PC-3 (cell line): ENCODE measurements at regions not wholly inside any gene's neighbourhood (a gene's known extent, or its start where the extent isn't known, plus 50 kb on each side); places are given as distances from the start of the nearest gene placed in this dataset.

Source experiments
- ATAC-seq: fragments of 200-7000 bp; cut with Tn5 transposase; 2 replicates; pipeline ENCODE4 v1.9.1; 2020; ENCODE audit warnings: mild to moderate bottlenecking, moderate library complexity
- BruUV-seq: library from RNA; stranded (reverse); fragments of 400-500 nt; replicated peaks from 2 replicates; lab custom pipeline; 2021; lab: Mats Ljungman, UMichigan
- CTCF ChIA-PET: fragments of 300-600 bp; sonication (Branson Sonifier 250); formaldehyde crosslinking; loops from one replicate; lab custom pipeline; 2022; ENCODE audit warnings: antibody characterized with exemption; lab: Charles Lee
- POLR2A ChIA-PET: fragments of 300-600 bp; sonication (Branson Sonifier 250); formaldehyde crosslinking; loops from one replicate; lab custom pipeline; 2022; ENCODE audit warnings: antibody characterized with exemption; ENCODE audit not compliant: unreplicated experiment; lab: Charles Lee
- DNase-seq: peaks from one replicate; pipeline ENCODE4 v3.0.0-alpha.2; 2015
- H2AFZ ChIP-seq: fragments of 300-600 bp; sonication (generic); 2 replicates; pipeline ENCODE4 v1.6.0; 2016; ENCODE audit warnings: antibody characterized with exemption, low read length
- H3F3A ChIP-seq: fragments of 300-600 bp; sonication (generic); one replicate; pipeline ENCODE4 v1.6.0; 2017; ENCODE audit warnings: antibody characterized with exemption, low read length, control low read depth, mild to moderate bottlenecking; ENCODE audit not compliant: unreplicated experiment
- H3K27ac ChIP-seq: fragments of 300-600 bp; sonication (generic); 2 replicates; pipeline ENCODE4 v1.5.1; 2016; ENCODE audit warnings: mild to moderate bottlenecking, low read length
- H3K27me3 ChIP-seq: fragments of 300-600 bp; sonication (generic); 2 replicates; pipeline ENCODE4 v1.6.1; 2016; ENCODE audit warnings: low read length, mixed read lengths
- H3K36me3 ChIP-seq: fragments of 300-600 bp; sonication (generic); 2 replicates; pipeline ENCODE4 v1.6.1; 2016; ENCODE audit warnings: low read depth, mixed run types, low read length, mixed read lengths
- H3K4me1 ChIP-seq: fragments of 300-600 bp; sonication (generic); 2 replicates; pipeline ENCODE4 v1.5.1; 2016; ENCODE audit warnings: low read length; ENCODE audit not compliant: insufficient read depth
- H3K4me2 ChIP-seq: fragments of 300-600 bp; sonication (generic); 2 replicates; pipeline ENCODE4 v1.6.0; 2016; ENCODE audit warnings: low read length
- H3K4me3 ChIP-seq: fragments of 300-600 bp; sonication (generic); 2 replicates; pipeline ENCODE4 v1.5.1; 2016; ENCODE audit warnings: mild to moderate bottlenecking, low read length, mixed read lengths
- H3K79me2 ChIP-seq: fragments of 300-600 bp; sonication (generic); 2 replicates; pipeline ENCODE4 v1.6.1; 2017; ENCODE audit warnings: low read length, mixed read lengths
- H3K9ac ChIP-seq: fragments of 300-600 bp; sonication (generic); 2 replicates; pipeline ENCODE4 v1.6.0; 2016; ENCODE audit warnings: mild to moderate bottlenecking, low read length
- H3K9me2 ChIP-seq: fragments of 300-600 bp; sonication (generic); replicated peaks from 2 replicates; pipeline ENCODE4 v1.6.1; 2016; ENCODE audit warnings: mixed run types, low read length, mixed read lengths
- H3K9me3 ChIP-seq: fragments of 300-600 bp; sonication (generic); 2 replicates; pipeline ENCODE4 v1.6.1; 2016; ENCODE audit warnings: low read length, mixed read lengths
- H4K20me1 ChIP-seq: fragments of 300-600 bp; sonication (generic); 2 replicates; pipeline ENCODE4 v1.6.1; 2016; ENCODE audit warnings: low read length, mixed read lengths
- CTCF ChIP-seq: fragments of 300-600 bp; sonication (generic); conservative IDR thresholded peaks from 2 replicates; pipeline ENCODE4 v1.5.1; 2017; ENCODE audit warnings: antibody characterized with exemption, low read depth, mild to moderate bottlenecking, low read length
- EZH2 ChIP-seq: fragments of 300-600 bp; sonication (generic); IDR thresholded peaks from one replicate; pipeline ENCODE4 v1.6.1; 2017; ENCODE audit warnings: antibody characterized with exemption, mild to moderate bottlenecking, low read length; ENCODE audit not compliant: unreplicated experiment
- EZH2phosphoT487 ChIP-seq: fragments of 300-600 bp; sonication (generic); IDR thresholded peaks from 2 replicates; pipeline ENCODE4 v1.6.1; 2018; ENCODE audit warnings: mild to moderate bottlenecking, antibody characterized with exemption, low read length, borderline replicate concordance
- intact Hi-C: fragments of 100-400 bp; cut with micrococcal nuclease; formaldehyde crosslinking; loops from 2 replicates; pipeline ENCODE4 v1.9.0; 2023

- H3K4me2 ChIP-seq, result no peak overlapping the region
- POLR2A ChIA-PET, result no interaction called here
- no peak overlapping the region for H3K9ac ChIP-seq
- no peak overlapping the region for H3K27ac ChIP-seq
- CTCF ChIA-PET, result no interaction called here
- H3K27me3 ChIP-seq, result no peaks in the 10 kb centered on the region
- no peak overlapping the region for H2AFZ ChIP-seq
- no peaks in the 10 kb centered on the region for H4K20me1 ChIP-seq
- no peak for TF ChIP-seq CTCF
- TF ChIP-seq EZH2, result no peak
- no peak for TF ChIP-seq EZH2phosphoT487
- no peaks in the 10 kb centered on the region for H3K9me2 ChIP-seq
- DNase-seq (no peak), ATAC-seq (no peak)
- peaks cover 59% of the 10 kb centered on the region for H3K4me1 ChIP-seq
- no peaks in the 10 kb centered on the region for H3K79me2 ChIP-seq
- intact Hi-C loops, result no loop called here
- no peak overlapping the region for H3K4me3 ChIP-seq
- BruUV-seq, result no TSS peak
- H3F3A ChIP-seq, result peaks cover 4% of the 10 kb centered on the region
- no peaks in the 10 kb centered on the region for H3K36me3 ChIP-seq
- H3K9me3 ChIP-seq, result no peaks in the 10 kb centered on the region
These were observed 272.1 kb downstream of the UACA start for GRCh38 chr15:70491201-70491621.

GRCh38 chr15:70490838-70491155 lies 272.6 kb downstream of the UACA start:
- intact Hi-C loops, result no loop called here
- no TSS peak for BruUV-seq
- CTCF ChIA-PET, result no interaction called here
- H3K4me3 ChIP-seq, result no peak overlapping the region
- no peaks in the 10 kb centered on the region for H3K9me2 ChIP-seq
- no peak overlapping the region for H2AFZ ChIP-seq
- H3K4me2 ChIP-seq, result no peak overlapping the region
- DNase-seq (no peak), ATAC-seq (no peak)
- TF ChIP-seq EZH2phosphoT487 (no peak), EZH2 (no peak), CTCF (no peak)
- POLR2A ChIA-PET, result no interaction called here
- H3K9ac ChIP-seq, result no peak overlapping the region
- H3K27ac ChIP-seq, result no peak overlapping the region
- H3K27me3 ChIP-seq, result no peaks in the 10 kb centered on the region
- peaks cover 58% of the 10 kb centered on the region for H3K4me1 ChIP-seq
- H3K36me3 ChIP-seq, result no peaks in the 10 kb centered on the region
- H4K20me1 ChIP-seq, result no peaks in the 10 kb centered on the region
- H3K9me3 ChIP-seq, result no peaks in the 10 kb centered on the region
- H3K79me2 ChIP-seq, result no peaks in the 10 kb centered on the region
- H3F3A ChIP-seq, result peaks cover 4% of the 10 kb centered on the region

- no TSS peak for BruUV-seq
- H3K9ac ChIP-seq, result no peak overlapping the region
- ATAC-seq (no peak), DNase-seq (no peak)
- no peaks in the 10 kb centered on the region for H3K36me3 ChIP-seq
- peaks cover 4% of the 10 kb centered on the region for H3F3A ChIP-seq
- no peak overlapping the region for H2AFZ ChIP-seq
- no peak overlapping the region for H3K27ac ChIP-seq
- intact Hi-C loops, result no loop called here
- H3K4me3 ChIP-seq, result no peak overlapping the region
- no peak for TF ChIP-seq CTCF
- no peak for TF ChIP-seq EZH2
- TF ChIP-seq EZH2phosphoT487, result no peak
- CTCF ChIA-PET, result no interaction called here
- H3K4me1 ChIP-seq, result peaks cover 53% of the 10 kb centered on the region
- H3K79me2 ChIP-seq, result no peaks in the 10 kb centered on the region
- no peaks in the 10 kb centered on the region for H3K9me3 ChIP-seq
- no peak overlapping the region for H3K4me2 ChIP-seq
- H3K27me3 ChIP-seq, result no peaks in the 10 kb centered on the region
- no peaks in the 10 kb centered on the region for H4K20me1 ChIP-seq
- H3K9me2 ChIP-seq, result no peaks in the 10 kb centered on the region
- POLR2A ChIA-PET, result no interaction called here
These were observed 273.1 kb downstream of the UACA start for GRCh38 chr15:70490148-70490837.
